ENCODE measurements at regions not wholly inside any gene's neighbourhood (a gene's known extent, or its start where the extent isn't known, plus 50 kb on each side); places are given as distances from the start of the nearest gene placed in this dataset.
"Not testable (repeated sequence)": the region's sequence is repeated elsewhere in the genome, so short reads cannot be mapped to it uniquely, and the experiment has no call there.

DNA sequence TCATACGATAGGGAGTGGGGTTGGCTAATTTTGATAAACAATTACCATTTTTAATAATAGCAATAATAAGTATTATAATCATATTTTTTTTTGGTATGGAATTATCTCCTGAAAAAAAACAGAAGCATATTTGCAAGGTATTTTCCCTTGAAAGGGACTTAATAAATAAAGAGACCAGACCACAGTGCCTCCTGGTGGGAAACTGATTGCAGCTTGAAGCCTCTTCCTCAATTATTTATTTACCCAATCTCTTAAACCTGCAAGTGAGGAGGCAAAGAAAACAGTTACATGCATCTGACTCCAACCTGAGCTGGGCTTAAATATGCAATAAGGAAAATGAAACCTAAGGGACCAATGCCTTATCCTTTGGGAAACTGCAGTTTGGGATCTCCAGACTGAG, 388.1 kb upstream of the ACO1 start:
- Mint-ChIP-seq H3K4me1 (no peaks in the 10 kb centered on the region), H3K36me3 (peaks cover 2% of the 10 kb centered on the region), H3K27me3 (no peaks in the 10 kb centered on the region)

DNA sequence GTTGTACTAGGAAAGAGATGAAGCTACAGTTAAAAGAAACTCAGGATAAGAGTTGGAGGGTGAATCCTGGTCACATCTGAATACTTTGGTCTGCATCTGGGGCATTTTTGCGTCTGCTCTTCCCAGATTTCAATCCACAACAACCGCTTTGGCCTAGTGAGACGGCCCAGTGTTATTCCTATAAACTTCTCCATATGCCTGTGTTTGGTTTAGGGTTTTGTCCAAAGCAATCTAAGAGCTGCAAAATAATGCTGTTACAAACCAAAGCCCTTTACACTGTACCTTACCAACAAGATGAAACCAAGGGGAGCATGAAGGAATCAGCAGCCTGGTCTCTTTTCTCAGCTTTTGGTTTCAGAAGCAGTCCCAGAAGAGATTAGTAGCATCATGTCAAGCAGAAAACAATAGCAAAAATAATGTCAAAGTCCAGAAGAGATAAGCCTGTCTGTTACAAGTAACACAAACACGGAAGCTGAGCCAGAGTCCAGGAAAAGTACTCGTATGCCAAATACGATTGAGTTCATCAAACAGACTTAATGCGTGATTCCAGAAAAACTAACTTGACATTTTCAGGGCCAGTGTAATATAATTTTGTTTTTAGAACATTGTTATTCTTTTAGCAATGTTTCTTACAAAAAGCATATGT, 379.9 kb upstream of the ACO1 start:
- no peaks in the 10 kb centered on the region for H3K36me3 Mint-ChIP-seq
- no peaks in the 10 kb centered on the region for H3K27me3 Mint-ChIP-seq
- H3K4me3 Mint-ChIP-seq = no peak overlapping the region
- H3K9me3 Mint-ChIP-seq = peaks cover 2 to 3% (median 3%) of the 10 kb centered on the region in 3 donors
- H3K27ac Mint-ChIP-seq = no peak overlapping the region
- H3K4me1 Mint-ChIP-seq = peaks cover 0 to 2% (median 0%) of the 10 kb centered on the region in 3 donors

More for the DNA sequence above, 388.1 kb upstream of the ACO1 start:
- no peak overlapping the region for H3K4me3 Mint-ChIP-seq
- H3K27ac Mint-ChIP-seq = no peak overlapping the region
- peaks cover 2 to 16% (median 11%) of the 10 kb centered on the region in 3 donors for H3K9me3 Mint-ChIP-seq

DNA sequence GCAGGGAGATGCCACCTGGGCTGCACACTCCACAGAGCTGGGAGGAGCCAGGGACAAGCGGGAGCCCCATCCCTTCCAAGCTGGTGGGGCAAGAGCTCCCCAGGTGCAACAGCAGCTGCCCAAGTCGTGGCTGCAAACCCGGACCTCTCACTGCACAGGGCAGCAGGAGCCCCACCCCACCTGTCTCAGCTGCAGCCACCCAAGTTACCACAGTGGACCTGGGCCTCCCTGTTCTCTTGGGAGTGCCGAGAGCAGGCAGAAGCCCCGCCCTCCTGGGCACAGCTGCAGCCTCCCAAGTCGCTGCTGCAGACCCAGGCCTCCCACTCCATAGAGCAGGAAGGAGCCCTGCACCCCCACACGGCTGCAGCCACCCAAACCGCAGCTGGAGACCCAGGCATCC, 374.1 kb upstream of the ACO1 start:
- Mint-ChIP-seq H3K27me3 (no peaks in the 10 kb centered on the region), H3K4me3 (no peak overlapping the region), H3K36me3 (no peaks in the 10 kb centered on the region), H3K9me3 (peaks cover 0 to 1% (median under 1%) of the 10 kb centered on the region in 3 donors), H3K4me1 (peaks cover 0 to 2% (median 0%) of the 10 kb centered on the region in 3 donors), H3K27ac (no peak overlapping the region)

DNA sequence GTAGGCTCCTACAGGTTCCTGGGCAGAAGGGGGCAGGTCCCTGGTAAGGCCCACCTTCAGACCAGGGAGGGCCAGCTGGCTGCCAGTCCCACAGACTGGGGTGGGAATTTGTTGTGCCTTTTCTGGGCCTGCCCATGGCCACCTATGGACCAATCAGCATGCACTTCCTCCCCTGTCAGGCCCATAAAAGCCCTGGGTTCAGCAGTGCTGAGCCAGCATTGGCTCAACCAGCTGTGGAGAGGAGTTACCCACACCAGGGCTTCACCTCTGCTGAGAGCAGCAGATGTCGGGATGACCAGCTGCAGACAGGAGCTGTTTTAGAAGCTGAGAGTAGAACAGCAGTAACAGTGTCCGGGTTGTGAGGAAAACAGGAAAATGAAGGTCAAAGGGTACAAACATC, 373.4 kb upstream of the ACO1 start:
- Mint-ChIP-seq H3K9me3 (peaks cover 0 to 4% (median 1%) of the 10 kb centered on the region in 3 donors), H3K4me1 (peaks cover 0 to 2% (median 0%) of the 10 kb centered on the region in 3 donors)

DNA sequence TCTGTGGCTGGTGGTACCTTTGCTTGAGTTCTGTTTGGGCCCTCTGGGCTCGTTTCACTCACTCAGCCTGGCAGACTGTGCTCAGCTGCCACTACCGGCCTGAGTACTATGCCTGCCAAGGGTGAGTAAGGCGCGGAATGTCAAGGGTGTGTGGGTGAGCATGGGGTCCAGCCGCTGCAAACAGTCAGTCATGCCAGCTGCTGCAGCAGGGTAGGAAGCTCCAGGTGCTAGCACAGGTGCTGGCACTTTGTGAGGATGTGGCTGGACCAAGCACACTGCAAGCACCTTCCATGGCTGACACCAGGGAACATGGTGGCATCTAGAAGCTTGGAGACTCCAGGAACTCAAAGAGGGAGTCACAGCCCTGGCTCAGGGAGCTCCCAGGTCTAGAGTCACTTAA, 368.6 kb upstream of the ACO1 start:
- H3K36me3 Mint-ChIP-seq = no peaks in the 10 kb centered on the region
- H3K4me1 Mint-ChIP-seq = no peaks in the 10 kb centered on the region
- H3K9me3 Mint-ChIP-seq = peaks cover 0 to 4% (median 1%) of the 10 kb centered on the region in 3 donors
- no peak overlapping the region for H3K27ac Mint-ChIP-seq
- H3K27me3 Mint-ChIP-seq = no peaks in the 10 kb centered on the region
- peak overlapping the region in 1 of 4 donors; percentile 30 for H3K4me3 Mint-ChIP-seq

More for the DNA sequence above, 373.4 kb upstream of the ACO1 start:
- Mint-ChIP-seq H3K36me3 (no peaks in the 10 kb centered on the region), H3K27me3 (no peaks in the 10 kb centered on the region), H3K4me3 (no peak overlapping the region), H3K27ac (no peak overlapping the region)

DNA sequence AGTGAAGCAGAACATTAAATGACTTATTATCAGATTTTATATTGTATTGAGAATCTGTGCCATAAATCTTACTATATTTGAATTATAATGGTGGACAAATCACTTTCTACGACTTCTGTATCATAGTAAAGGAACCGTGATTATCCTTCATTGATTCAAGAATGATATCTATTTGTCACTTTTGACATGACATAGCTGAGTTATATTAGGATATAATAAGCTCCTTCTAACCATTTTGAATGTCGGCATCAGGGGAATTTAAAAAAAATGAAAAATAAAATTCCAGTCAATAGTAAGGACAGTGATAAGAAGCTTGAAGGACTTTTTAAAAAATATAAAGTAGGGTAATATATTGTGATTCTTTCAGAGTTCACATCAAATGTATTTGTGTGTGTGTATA, 338.9 kb upstream of the ACO1 start:
- Mint-ChIP-seq H3K27me3 (no peaks in the 10 kb centered on the region), H3K36me3 (no peaks in the 10 kb centered on the region), H3K4me1 (no peaks in the 10 kb centered on the region), H3K9me3 (peaks cover 0 to 2% (median 0%) of the 10 kb centered on the region in 3 donors), H3K27ac (no peak overlapping the region), H3K4me3 (no peak overlapping the region)

DNA sequence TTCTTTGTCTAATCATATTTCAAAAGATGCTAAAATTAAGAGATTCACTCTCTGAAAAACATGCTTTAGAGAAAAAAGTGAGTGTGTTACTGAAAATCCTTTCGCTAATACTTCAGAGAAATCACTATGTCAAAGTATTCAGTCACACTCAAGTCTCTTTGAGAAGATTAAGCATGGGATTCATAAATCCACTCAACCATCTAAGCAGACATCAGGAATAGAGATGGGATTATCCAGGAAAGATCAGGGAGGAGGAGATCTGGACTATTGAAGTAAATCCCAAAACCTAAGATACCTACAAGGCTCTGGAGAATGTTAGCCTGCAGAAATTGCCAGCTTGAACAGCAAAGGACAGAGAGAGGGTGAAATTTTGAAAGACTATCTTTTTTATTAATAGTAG, 317.2 kb upstream of the ACO1 start:
- no peak overlapping the region for H3K4me3 Mint-ChIP-seq
- no peaks in the 10 kb centered on the region for H3K9me3 Mint-ChIP-seq
- H3K4me1 Mint-ChIP-seq = no peaks in the 10 kb centered on the region
- no peak overlapping the region for H3K27ac Mint-ChIP-seq
- no peaks in the 10 kb centered on the region for H3K27me3 Mint-ChIP-seq
- no peaks in the 10 kb centered on the region for H3K36me3 Mint-ChIP-seq

DNA sequence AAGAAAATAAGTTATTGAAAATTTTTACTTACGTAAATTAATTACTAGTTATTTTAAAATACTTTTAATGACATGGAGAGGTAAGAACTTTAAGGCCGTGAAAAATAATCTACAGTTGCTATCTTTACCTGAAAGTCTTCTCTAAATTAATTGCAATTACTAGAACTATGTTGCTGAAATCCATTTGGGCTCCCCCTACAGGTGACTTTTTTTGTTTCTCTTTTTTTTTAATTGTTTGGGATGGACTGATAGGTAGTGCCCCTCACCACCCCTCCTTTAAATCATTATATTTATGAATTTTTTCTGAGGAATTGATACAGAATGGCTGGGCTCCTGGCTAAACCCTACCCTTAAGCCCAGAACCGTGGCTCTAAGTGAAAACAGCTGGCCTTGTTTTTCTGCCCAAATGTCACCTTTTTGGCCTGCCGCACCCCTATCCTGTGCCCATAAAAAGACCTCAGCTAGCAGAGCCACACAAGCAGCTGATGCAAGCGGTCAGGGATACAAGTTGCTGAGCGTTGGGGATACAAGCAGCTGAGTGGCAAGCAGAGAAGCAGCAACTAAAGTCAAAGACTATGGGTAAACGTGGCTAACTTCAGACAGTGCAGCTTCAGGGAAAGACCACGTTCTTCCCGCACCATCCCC, 315.2 kb upstream of the ACO1 start:
- Mint-ChIP-seq H3K36me3 (no peaks in the 10 kb centered on the region), H3K4me1 (no peaks in the 10 kb centered on the region), H3K9me3 (peaks cover 0 to 5% (median 0%) of the 10 kb centered on the region in 3 donors), H3K27ac (no peak overlapping the region), H3K4me3 (no peak overlapping the region), H3K27me3 (no peaks in the 10 kb centered on the region)

DNA sequence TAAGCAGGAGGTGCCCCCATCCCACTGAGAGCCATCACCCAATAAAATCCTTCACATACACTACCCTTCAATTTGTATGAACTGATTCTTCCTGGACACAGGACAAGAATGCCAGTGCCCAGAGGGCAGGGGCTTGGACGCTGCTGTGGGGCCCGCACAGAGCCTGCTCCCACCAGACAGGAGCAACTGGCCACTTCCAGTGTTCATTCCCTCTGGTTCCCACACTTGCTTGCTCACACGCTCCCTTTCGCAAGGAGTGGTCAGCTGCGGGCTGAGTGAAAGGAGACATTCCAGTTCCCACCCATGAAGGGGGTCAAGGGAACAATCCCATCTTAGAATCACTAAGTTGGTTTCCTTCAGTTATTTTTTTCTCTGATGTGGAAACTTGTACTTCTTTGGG, 314.5 kb upstream of the ACO1 start:
- Mint-ChIP-seq H3K4me3 (no peak overlapping the region), H3K27ac (no peak overlapping the region), H3K9me3 (peaks cover 0 to 5% (median 0%) of the 10 kb centered on the region in 3 donors), H3K4me1 (no peaks in the 10 kb centered on the region), H3K36me3 (no peaks in the 10 kb centered on the region), H3K27me3 (no peaks in the 10 kb centered on the region)

DNA sequence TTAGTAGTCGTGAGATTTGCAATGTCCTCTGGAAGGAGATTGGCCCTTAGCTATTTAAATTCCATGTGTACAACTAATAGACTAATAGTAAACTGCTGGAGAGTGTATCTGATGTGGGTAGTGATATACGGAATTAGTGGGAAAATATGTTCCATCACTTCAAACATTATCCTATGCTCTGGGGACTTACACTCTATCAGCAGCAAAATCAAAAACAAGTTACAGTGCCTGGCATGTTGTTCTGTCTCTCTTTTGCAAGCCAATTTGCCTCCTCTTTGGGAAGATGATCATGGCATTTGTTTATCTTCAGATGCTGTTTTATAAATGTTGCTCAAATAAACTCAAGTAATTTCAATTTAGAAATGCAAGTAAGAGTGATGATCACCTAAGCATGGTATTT, 311.9 kb upstream of the ACO1 start:
- H3K36me3 Mint-ChIP-seq = no peaks in the 10 kb centered on the region
- no peak overlapping the region for H3K4me3 Mint-ChIP-seq
- no peaks in the 10 kb centered on the region for H3K4me1 Mint-ChIP-seq
- H3K27ac Mint-ChIP-seq = no peak overlapping the region
- no peaks in the 10 kb centered on the region for H3K27me3 Mint-ChIP-seq
- H3K9me3 Mint-ChIP-seq = peaks cover 0 to 5% (median 0%) of the 10 kb centered on the region in 3 donors

DNA sequence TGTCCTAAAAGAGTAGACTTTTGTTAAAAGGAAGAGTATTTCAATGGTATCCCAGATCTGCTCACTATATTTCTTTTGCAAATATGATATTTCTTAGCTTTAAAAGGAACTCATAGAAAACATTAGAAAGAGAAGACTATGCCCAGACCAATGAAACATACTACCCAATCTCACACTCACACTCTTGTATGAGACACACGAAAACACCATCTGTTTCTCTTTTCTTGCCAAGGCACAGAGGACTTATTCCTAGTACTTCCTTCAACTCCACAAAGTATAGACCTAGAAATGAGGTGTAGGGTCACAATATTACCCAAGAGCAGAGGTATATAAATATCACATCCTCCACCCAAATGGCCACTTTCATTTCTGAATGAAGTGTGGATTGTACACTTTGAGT, 292.4 kb upstream of the ACO1 start:
- no peaks in the 10 kb centered on the region for H3K4me1 Mint-ChIP-seq
- peaks cover 0 to 12% (median 2%) of the 10 kb centered on the region in 3 donors for H3K9me3 Mint-ChIP-seq
- H3K27ac Mint-ChIP-seq = no peak overlapping the region
- peaks cover 1% of the 10 kb centered on the region for H3K27me3 Mint-ChIP-seq
- no peak overlapping the region for H3K4me3 Mint-ChIP-seq
- no peaks in the 10 kb centered on the region for H3K36me3 Mint-ChIP-seq

DNA sequence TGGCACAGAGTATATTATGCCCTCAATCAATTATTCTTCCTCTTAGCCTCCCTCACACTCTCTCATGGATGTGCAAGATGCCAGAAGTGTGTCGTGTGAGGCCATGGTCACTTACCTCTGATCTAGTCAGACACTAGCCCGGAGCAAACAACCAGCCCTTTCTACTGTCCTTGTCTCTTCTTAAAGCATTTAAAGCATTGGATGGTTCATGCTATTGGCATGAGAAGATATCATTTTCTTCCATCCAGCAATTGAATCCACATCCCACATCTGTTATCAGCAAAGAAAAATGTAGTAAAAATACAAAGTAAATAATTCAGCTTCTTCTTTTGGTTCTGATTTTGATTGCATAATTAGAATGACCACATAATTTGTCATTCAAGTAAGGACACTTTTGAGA, 267.2 kb upstream of the ACO1 start:
- Mint-ChIP-seq H3K36me3 (no peaks in the 10 kb centered on the region), H3K9me3 (peaks cover 0 to 7% (median 2%) of the 10 kb centered on the region in 3 donors), H3K27ac (no peak overlapping the region), H3K4me3 (no peak overlapping the region), H3K27me3 (no peaks in the 10 kb centered on the region), H3K4me1 (no peaks in the 10 kb centered on the region)

DNA sequence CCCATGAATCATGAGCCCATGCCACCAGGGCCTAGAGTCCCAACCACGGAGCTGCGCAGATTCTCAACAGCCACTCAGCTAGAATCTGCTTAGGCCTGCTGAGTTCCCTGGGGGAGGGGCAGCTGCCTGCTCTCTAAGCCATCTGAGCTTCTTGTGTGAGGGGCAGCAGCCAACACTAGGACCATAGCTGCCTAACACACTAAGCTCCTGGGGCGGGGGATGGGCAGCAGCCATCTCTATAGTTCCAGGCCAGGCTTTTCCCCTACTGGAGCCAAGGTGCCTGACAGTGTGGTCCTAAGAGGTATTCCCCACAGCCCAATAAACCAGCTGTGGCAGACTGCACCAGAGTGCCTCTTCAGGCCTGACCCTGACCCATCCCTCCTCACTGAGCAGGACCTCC, 255.9 kb upstream of the ACO1 start:
- Mint-ChIP-seq H3K4me1 (no peaks in the 10 kb centered on the region), H3K4me3 (no peak overlapping the region), H3K27ac (no peak overlapping the region), H3K27me3 (no peaks in the 10 kb centered on the region), H3K9me3 (peaks cover 0 to 2% (median 1%) of the 10 kb centered on the region in 3 donors), H3K36me3 (no peaks in the 10 kb centered on the region)

DNA sequence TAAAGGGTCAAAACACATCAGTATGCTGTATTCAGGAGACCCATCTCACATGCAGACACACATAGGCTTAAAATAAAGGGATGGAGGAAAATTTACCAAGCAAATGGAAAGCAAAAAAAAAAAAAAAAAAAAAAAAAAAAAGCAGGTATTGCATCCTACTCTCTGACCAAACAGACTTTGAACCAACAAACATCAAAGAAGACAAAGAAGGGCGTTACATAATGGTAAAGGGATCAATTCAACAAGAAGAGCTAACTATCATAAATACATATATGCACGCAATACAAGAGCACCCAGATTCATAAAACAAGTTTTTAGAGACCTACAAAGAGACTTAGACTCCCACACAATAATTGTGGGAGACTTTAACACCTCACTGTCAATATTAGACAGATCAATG, 253.7 kb upstream of the ACO1 start:
- not testable (repeated sequence) for H3K4me1 Mint-ChIP-seq, H3K36me3 Mint-ChIP-seq, H3K27me3 Mint-ChIP-seq, H3K27ac Mint-ChIP-seq, H3K4me3 Mint-ChIP-seq, H3K9me3 Mint-ChIP-seq

DNA sequence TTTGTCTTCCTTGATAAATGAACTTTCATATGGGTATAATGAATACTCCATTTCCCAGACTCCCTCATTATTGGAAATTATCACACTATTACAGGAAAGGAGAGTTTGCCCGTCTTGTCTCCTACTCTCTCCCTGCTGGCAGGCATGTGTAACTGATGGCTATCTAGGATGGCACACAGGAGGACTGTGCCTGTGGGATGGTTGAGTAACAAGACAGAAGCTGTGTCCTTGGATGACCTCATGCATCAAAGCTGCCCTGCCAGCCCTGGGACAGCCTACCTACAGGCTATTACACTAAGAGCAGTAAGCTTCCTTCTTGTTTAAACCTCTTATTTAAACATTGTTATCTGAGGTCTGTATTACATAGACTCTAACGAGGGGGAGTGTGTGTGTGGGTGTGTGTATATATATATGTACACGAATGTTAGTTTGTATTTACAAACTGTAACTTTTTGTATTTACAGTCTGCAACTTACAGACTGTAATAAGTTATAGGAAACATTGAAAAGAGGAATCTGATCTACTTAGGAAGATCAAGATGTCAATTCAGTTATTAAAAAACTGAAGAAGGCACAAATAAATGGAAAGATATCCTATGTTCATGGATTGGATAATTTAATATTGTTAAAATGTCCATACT, 247.6 kb upstream of the ACO1 start:
- Mint-ChIP-seq H3K9me3 (peaks cover 0 to 3% (median 2%) of the 10 kb centered on the region in 3 donors), H3K27me3 (no peaks in the 10 kb centered on the region), H3K4me1 (no peaks in the 10 kb centered on the region), H3K27ac (no peak overlapping the region), H3K4me3 (no peak overlapping the region), H3K36me3 (no peaks in the 10 kb centered on the region)

DNA sequence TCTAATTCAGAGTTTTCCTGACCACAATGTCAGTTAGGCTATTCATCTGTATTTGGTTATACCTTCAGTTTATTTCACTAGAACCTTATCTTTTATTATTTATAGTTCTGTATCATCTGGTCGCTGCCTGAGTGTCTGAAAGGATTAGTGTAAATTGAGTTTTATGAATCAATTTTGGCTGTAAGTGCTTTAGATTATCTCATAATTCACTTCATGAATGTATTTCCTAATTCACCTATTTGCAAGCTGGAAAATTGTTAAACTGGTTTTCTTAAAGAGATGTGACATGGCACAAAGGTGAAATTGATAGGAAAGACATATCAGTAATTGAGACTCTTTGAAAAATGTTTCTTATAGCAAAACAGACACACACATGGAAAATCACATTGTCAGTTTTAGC, 242.4 kb upstream of the ACO1 start:
- Mint-ChIP-seq H3K36me3 (no peaks in the 10 kb centered on the region), H3K27me3 (no peaks in the 10 kb centered on the region)

More for the DNA sequence above, 242.4 kb upstream of the ACO1 start:
- no peak overlapping the region for H3K4me3 Mint-ChIP-seq
- H3K27ac Mint-ChIP-seq = no peak overlapping the region
- peaks cover 0 to 10% (median 0%) of the 10 kb centered on the region in 3 donors for H3K9me3 Mint-ChIP-seq
- H3K4me1 Mint-ChIP-seq = no peaks in the 10 kb centered on the region

Measured in IgD-negative memory B cell (primary cell).